ENCODE measurements at regions not wholly inside any gene's neighbourhood (a gene's known extent, or its start where the extent isn't known, plus 50 kb on each side); places are given as distances from the start of the nearest gene placed in this dataset.

GRCh38 chr7:18153183-18153748 is 125.6 kb upstream of the PRPS1L1 start:
- DNase-seq (ENCODE audit: low read depth), result no peak

GRCh38 chr7:18154726-18155125 is 127.1 kb upstream of the PRPS1L1 start:
- DNase-seq (ENCODE audit: low read depth), result no peak

- DNase-seq (ENCODE audit: low read depth), result no peak
These were observed 129.6 kb upstream of the PRPS1L1 start for GRCh38 chr7:18157233-18157632.

GRCh38 chr7:18162657-18163056 is 135.0 kb upstream of the PRPS1L1 start:
- DNase-seq (ENCODE audit: low read depth), result no peak

- no peak for DNase-seq (ENCODE audit: low read depth)
These were observed 135.4 kb upstream of the PRPS1L1 start for GRCh38 chr7:18163091-18163490.

- DNase-seq (ENCODE audit: low read depth), result no peak
These were observed 137.5 kb upstream of the PRPS1L1 start for GRCh38 chr7:18165166-18165565.

GRCh38 chr7:18166002-18166401 is 138.4 kb upstream of the PRPS1L1 start:
- no peak for DNase-seq (ENCODE audit: low read depth)

- DNase-seq (ENCODE audit: low read depth), result no peak
These were observed 140.2 kb upstream of the PRPS1L1 start for GRCh38 chr7:18167815-18168214.

- no peak for DNase-seq (ENCODE audit: low read depth)
These were observed 147.3 kb upstream of the PRPS1L1 start for GRCh38 chr7:18174996-18175395.

GRCh38 chr7:18175801-18176450 is 148.3 kb upstream of the PRPS1L1 start:
- DNase-seq (ENCODE audit: low read depth), result no peak

GRCh38 chr7:18177129-18177814 is 149.6 kb upstream of the PRPS1L1 start:
- DNase-seq (ENCODE audit: low read depth), result no peak

GRCh38 chr7:18177815-18178660 is 150.4 kb upstream of the PRPS1L1 start:
- no peak for DNase-seq (ENCODE audit: low read depth)

- no peak for DNase-seq (ENCODE audit: low read depth)
These were observed 151.4 kb upstream of the PRPS1L1 start for GRCh38 chr7:18179093-18179492.

GRCh38 chr7:18180685-18181084 is 153.0 kb upstream of the PRPS1L1 start:
- DNase-seq (ENCODE audit: low read depth), result no peak

GRCh38 chr7:18189500-18190126 is 162.0 kb upstream of the PRPS1L1 start:
- DNase-seq (ENCODE audit: low read depth), result no peak

- no peak for DNase-seq (ENCODE audit: low read depth)
These were observed 163.7 kb upstream of the PRPS1L1 start for GRCh38 chr7:18191341-18191740.

GRCh38 chr7:18191862-18192625 is 164.4 kb upstream of the PRPS1L1 start:
- no peak for DNase-seq (ENCODE audit: low read depth)

- no peak for DNase-seq (ENCODE audit: low read depth)
These were observed 167.0 kb upstream of the PRPS1L1 start for GRCh38 chr7:18194616-18195015.

GRCh38 chr7:18196638-18197037 is 169.0 kb upstream of the PRPS1L1 start:
- DNase-seq (ENCODE audit: low read depth), result no peak

- no peak for DNase-seq (ENCODE audit: low read depth)
These were observed 171.2 kb upstream of the PRPS1L1 start for GRCh38 chr7:18198868-18199267.

GRCh38 chr7:18200266-18200665 is 172.6 kb upstream of the PRPS1L1 start:
- no peak for DNase-seq (ENCODE audit: low read depth)
